GM18507 (cell line): ENCODE measurements at regions not wholly inside any gene's neighbourhood (a gene's known extent, or its start where the extent isn't known, plus 50 kb on each side); places are given as distances from the start of the nearest gene placed in this dataset.
"Not testable (repeated sequence)": the region's sequence is repeated elsewhere in the genome, so short reads cannot be mapped to it uniquely, and the experiment has no call there.

ENCODE experiments used
- DNase-seq: peaks from one replicate; pipeline ENCODE4 v3.0.0; 2011; ENCODE audit warnings: low read depth; ENCODE audit not compliant: insufficient read length; ENCODE audit errors: extremely low spot score
- FAIRE-seq: peaks from 2 replicates; lab custom pipeline; 2011; peaks lifted over from hg19 to GRCh38; lab: Jason Lieb, UNC

GRCh38 chr18:70689765-70690164, 400.9 kb downstream of the SOCS6 start:
- FAIRE-seq = not testable (repeated sequence)

GRCh38 chr18:70688286-70688685, 399.4 kb downstream of the SOCS6 start:
- DNase-seq (no peak), FAIRE-seq (no peak)

More at GRCh38 chr18:70689765-70690164, 400.9 kb downstream of the SOCS6 start:
- not testable (repeated sequence) for DNase-seq

- no peak for DNase-seq
- no peak for FAIRE-seq
These were observed 396.0 kb downstream of the SOCS6 start for GRCh38 chr18:70684821-70685220.

GRCh38 chr18:70683263-70683662, 394.4 kb downstream of the SOCS6 start:
- DNase-seq = no peak
- FAIRE-seq = no peak

DNA sequence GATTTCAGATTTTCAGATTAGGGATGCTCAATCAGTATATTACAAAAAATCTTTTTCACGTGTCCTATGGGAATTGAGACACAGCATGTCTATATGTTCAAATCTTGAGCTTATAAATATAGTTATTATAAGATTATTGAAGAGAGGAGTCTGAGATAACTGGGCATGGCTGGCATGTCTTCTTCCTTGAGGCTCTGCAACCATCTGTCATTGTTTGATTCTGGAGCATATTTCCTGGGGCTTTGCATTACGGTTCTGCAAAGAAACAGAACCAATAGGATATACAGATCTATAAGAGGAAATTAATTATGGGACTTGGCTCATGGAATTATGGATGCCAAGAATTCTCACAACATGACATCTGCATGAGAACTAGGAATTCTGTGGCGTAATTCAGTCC, 386.1 kb downstream of the SOCS6 start:
- FAIRE-seq = no peak
- no peak for DNase-seq

GRCh38 chr18:70673831-70674230, 385.0 kb downstream of the SOCS6 start:
- no peak for FAIRE-seq
- no peak for DNase-seq

GRCh38 chr18:70672581-70672980, 383.7 kb downstream of the SOCS6 start:
- no peak for DNase-seq
- FAIRE-seq = no peak

GRCh38 chr18:70671889-70672565, 383.2 kb downstream of the SOCS6 start:
- FAIRE-seq = no peak
- no peak for DNase-seq

DNA sequence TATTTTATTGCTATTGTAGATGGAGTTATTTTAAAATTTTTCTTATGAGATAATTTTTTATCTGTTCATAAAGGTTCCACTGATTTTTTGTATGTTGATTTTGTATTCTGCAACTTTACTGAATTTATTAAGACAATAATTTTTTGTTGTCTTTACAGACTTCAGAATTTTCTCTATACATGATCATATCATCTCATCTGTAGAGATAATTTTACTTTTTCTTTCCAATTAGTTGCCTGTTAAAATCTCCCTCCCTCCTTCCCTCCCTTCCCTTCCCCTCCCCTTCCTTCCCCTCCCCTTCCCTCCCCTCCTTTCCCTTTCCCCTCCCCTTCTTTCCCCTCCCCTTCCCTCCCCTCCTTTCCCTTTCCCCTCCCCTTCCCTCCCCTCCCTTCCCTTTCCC, 378.1 kb downstream of the SOCS6 start:
- FAIRE-seq = no peak
- DNase-seq = no peak

DNA sequence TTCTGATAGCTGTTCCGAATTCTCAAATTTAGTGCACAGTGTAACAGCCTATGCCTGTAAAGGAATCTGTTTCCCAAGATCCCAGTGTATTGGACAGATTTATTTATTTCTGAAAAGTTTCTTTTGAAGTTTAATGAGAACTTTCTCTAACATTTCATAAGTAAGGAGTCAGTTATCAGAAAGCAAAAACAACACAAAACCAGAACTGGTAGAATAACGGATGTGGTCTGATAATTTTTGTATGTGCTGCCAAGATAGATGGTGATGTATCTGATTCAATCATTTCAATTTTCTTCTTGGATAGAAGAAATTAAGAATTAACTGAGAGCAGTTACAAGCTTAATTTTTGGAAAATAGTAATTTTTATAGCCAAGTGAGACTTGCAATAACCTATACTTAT, 374.3 kb downstream of the SOCS6 start:
- DNase-seq (no peak), FAIRE-seq (no peak)

- DNase-seq (no peak), FAIRE-seq (no peak)
These were observed 373.7 kb downstream of the SOCS6 start for GRCh38 chr18:70662588-70662987.

- DNase-seq (no peak), FAIRE-seq (no peak)
These were observed 370.4 kb downstream of the SOCS6 start for GRCh38 chr18:70659036-70659925.

- DNase-seq (no peak), FAIRE-seq (no peak)
These were observed 364.8 kb downstream of the SOCS6 start for GRCh38 chr18:70653671-70654070.

GRCh38 chr18:70650878-70651277, 362.0 kb downstream of the SOCS6 start:
- DNase-seq (no peak), FAIRE-seq (no peak)

DNA sequence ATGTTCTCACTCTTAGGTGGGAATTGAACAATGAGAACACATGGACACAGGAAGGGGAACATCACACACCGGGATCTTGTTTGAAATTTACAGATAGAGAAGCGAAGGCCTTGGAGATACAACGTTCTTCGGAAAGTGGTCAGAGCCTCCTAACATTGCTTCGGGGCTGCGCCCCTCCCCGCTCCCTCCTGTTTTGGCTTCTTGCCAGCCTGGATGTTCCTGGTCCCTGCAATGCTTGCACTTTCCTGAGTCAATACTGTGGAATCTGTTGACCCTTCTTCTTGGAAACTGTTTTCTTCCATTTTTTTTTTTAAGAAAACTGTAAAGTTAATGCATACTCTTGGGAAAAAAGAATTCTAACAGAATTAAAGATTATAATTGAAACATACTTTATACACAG, 360.8 kb downstream of the SOCS6 start:
- DNase-seq = no peak
- FAIRE-seq = no peak

DNA sequence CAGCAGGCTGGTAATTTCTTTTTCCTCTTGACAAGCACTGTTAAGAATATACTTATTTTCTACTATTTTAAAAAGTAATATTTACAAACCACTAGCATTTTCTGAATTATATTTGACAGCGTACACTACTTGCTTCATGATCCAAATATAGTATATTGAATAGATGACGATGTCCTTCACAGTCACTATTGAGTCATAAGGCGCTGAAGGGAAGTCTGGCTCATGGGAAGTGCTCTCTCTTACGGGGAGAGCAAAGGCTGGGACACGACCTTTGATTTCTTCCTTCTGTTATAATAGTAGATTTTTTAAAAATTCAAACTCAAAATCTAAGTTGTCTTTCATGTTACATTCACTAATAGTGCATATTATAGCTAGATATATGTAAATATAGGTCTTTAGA, 357.1 kb downstream of the SOCS6 start:
- DNase-seq = no peak

GRCh38 chr18:70643812-70644211, 355.0 kb downstream of the SOCS6 start:
- FAIRE-seq (no peak), DNase-seq (no peak)

More for the DNA sequence above, 357.1 kb downstream of the SOCS6 start:
- no peak for FAIRE-seq

- FAIRE-seq (no peak), DNase-seq (no peak)
These were observed 352.4 kb downstream of the SOCS6 start for GRCh38 chr18:70641156-70641775.

DNA sequence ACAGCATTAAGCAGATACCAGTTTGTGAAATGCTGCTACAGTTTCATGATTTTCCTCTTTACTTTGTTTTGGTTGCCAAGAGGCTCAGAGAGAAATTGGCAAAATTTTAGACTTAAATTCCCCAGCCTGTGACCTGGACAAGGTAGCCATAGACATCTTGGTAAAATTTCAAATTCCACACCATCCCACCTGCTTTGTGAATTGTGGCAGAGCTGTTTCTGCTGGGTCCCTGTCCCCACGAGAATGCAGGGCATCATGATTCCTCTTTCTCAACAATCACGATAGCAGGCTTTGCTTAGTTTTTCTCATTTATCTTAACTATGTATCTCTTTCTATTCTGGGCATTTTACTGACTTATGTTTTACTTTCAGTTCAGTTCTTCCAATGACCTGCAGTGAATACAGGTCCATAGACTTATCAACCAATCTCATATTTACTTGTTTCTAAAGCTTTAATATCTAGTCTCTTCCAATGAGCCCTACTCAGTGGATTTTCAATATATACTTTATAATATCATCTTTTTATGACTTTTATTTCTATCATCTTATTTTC, 351.6 kb downstream of the SOCS6 start:
- DNase-seq (no peak), FAIRE-seq (no peak)

DNA sequence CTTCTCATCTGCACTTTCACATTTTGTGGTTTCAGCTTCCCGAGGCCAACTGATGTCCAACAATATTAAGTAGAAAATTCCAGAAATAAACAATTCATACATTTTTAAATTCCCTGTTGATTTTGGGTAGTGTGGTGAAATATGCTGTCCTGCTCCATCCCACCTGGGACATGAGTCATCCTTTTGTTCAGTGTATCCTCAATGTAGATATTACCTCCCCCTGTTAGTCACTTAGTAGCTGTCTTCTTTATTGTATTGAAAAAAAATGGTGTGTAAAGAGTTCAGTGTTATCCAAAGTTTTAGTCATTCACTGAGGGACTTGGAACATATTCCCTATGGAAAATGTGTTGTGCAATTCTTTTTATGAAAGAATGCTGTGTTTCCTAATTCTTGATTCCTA, 348.1 kb downstream of the SOCS6 start:
- no peak for FAIRE-seq
- DNase-seq = no peak
